ENCODE measurements at regions not wholly inside any gene's neighbourhood (a gene's known extent, or its start where the extent isn't known, plus 50 kb on each side); places are given as distances from the start of the nearest gene placed in this dataset.
"Not testable (repeated sequence)": the region's sequence is repeated elsewhere in the genome, so short reads cannot be mapped to it uniquely, and the experiment has no call there.

DNA sequence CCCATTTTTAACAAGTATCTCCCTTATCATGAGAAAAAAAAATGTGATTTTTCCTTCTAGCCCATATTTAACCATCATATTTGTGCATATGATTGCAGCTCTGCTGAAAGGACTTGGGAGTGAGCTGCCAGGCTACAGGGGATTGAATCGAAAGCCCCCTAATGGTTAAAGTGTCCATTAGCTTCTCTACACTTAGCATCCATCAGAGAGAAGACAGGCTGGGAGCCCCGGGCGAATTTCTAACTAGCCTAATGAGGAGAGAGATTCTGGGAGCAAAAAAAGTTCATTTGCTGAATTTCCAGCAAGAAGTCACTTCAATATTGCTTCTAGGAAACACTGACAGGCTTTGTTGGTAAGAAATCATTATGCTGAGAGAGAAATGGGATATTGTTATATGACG, 848.8 kb downstream of the TDRD15 start:
- no peak for DNase-seq (ENCODE audit: low spot score)

DNA sequence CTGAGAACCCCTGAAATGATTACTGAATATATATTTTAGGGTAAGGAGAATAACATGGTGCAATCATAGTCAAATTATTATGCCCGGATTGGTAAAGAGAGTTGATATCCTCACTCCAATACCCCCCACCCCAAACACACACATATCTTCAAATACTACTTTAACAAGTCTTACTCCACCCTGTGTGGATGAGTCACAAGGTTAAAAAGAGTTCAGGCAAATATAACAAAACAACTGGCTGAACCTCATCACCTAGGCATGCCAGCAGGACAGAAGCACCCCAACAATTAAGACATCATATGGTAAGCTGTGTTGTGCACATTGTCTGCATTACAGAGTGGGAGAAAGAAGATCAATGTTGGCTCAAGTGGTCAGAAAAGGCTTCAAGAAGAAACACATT, 857.4 kb downstream of the TDRD15 start:
- DNase-seq (ENCODE audit: low spot score), result no peak

DNA sequence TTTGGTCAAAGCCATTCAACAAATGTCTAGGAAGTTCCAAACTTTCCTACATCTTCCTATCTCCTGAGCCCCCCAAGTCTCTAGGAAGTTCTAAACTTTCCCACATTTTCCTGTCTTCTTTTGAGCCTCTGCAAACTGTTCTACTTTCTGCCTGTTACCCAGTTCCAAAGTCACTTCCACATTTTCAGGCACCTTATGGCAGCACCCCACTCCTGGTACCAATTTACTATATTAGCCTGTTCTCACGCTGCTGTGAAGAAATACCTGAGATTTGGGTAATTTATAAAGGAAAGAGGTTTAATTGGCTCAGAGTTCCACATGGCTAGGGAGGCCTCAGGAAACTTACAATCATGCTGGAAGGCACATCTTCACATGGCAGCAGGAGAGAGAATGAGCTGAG, 869.2 kb downstream of the TDRD15 start:
- DNase-seq (ENCODE audit: low spot score), result no peak

DNA sequence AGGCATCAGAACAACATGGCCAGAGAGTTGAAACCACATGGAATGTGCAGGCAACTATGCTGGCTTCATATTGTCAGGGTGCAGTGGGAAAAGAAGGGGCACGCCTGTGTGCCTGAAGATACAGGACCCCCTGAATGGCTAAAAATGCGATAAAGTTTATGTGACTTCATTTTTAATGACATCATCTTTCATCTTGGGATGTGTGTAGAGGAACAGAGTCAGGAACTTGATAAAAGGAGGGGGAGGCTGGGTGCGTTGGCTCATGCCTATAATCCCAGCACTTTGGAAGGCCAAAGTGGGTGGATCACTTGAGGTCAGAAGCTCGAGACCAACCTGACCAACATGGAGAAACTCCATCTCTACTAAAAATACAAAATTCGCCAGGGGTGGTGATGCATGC, 872.6 kb downstream of the TDRD15 start:
- no peak for DNase-seq (ENCODE audit: low spot score)

DNA sequence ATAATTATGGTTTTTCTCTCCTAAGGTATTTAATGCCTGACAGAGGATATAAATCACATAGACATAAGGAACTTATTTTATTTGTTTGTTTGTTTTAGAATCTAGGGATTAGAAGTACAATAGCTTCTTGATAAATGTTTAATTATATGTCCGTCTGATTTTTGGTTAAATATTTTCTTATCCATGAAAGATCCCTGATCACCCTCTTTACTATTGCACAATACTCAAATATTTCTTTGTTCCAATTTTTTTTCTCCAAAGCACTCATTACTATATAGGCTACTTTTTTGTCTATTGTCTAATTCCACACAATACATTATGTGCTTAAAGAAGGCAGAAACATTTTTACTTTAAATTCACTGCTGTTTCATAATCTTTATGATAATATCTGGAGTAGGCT, 875.8 kb downstream of the TDRD15 start:
- DNase-seq (ENCODE audit: low spot score), result no peak

GRCh38 chr2:22002066-22002465, 878.3 kb downstream of the TDRD15 start:
- DNase-seq (ENCODE audit: low spot score), result no peak

DNA sequence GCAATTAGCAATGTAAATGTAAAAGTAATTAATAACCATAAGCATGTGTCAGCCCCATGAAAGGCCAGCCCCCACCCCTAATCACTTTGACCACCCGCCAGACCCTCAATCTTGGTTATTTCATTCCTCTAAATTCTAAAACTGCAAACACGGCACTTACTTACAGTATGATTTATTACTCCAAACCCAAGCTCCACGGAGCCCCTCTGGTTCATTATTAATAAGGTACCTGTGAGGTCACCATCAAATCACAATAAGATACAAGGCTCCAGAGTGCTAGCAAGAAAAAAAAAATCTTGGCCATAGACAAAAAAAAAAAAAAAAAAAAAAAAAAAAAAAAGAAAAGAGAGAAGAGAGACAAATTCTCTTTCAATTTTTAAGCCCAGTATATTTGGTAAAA, 879.5 kb downstream of the TDRD15 start:
- no peak for DNase-seq (ENCODE audit: low spot score)

GRCh38 chr2:22011048-22011447, 887.3 kb downstream of the TDRD15 start:
- no peak for DNase-seq (ENCODE audit: low spot score)

- no peak for DNase-seq (ENCODE audit: low spot score)
Measured at GRCh38 chr2:22020091-22020742, 896.4 kb downstream of the TDRD15 start.

DNA sequence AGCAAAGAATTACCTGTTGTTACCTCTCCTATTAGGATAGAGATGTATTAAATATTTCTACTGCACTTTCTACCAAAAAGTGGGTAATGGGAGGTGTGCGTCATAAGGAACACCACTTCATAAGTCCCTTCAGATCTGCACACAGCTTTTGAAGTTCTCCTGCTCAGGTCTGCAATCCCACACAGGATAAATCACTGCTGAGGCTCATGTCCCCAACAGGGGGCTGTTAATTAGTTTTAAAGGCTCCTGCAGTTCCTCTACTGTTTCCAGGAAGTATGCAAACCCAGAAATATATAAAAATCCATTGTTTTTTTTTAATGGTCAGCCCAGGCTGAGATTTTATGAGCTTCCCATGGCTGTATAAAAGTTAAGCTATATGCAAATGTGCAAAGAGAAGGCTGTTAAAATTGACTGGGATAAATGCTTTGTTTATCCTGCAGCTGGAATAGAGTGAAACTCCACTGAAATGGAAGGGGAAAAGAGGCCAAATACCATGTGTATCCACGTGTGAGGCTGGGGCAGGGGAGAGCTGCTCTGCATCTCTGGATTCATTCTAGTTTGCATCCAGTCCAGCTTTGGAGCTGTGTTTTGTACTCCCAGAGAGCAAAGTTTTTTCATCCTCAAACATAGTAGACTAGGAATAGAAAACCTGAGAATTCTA, 903.7 kb downstream of the TDRD15 start:
- DNase-seq (ENCODE audit: low spot score), result no peak

DNA sequence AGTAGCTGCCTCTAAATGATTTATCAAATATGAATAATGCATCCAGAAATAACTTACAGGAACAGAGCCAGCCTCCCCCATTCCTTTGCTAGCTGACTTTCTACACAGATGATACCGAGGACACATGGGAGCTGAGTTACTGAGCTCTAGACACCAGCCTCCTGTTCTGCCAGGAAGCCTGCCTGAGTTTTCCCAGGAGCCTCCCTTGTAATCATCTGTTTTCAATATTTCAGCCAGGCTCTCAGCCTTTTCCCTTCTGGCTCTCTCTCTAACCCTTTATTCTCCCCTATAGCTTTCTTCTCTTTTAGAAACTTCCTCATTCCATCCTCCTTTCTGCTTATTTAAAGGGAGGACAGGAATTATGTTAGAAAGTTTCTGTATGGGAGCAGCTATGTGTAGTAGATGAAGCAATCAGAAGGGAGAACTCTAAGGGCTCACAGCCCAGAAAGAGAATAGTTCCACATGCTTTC, 911.6 kb downstream of the TDRD15 start:
- no peak for DNase-seq (ENCODE audit: low spot score)

DNA sequence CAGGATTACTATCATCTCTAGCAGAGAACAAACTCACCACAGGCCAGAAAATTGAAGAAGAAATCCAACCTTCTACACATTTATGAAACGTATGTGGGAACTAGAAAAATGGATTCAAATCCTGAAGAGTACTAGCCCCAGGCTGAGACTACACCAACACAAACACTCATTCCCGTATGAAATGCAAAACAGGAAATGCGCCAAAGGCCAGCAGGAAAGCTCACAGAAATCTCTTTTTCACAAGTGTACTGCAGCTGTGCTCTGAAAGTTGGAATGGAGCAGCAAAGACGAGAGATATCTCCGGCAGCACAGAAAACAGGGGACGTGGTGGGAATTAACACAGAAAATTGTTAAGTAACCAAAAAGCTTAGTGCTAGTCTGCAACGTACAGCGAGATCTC, 913.5 kb downstream of the TDRD15 start:
- DNase-seq (ENCODE audit: low spot score), result no peak

DNA sequence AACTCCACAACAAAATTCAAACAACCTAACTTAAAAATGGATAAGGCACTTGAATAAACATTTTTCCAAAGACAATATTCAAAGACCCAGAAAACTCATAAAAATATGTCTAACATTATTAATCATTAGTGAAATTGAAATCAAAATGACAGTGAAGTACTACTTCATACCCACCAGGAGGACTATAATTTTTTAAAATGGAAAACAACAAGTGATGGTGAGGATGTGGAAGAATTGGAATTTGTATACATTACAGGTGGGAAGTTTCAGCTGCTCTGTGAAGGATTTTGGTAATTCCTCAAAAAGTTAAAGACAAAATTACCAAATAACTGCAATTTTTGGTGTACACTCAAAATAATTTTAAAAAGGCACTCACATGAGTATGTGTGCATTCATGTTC, 920.0 kb downstream of the TDRD15 start:
- no peak for DNase-seq (ENCODE audit: low spot score)

DNA sequence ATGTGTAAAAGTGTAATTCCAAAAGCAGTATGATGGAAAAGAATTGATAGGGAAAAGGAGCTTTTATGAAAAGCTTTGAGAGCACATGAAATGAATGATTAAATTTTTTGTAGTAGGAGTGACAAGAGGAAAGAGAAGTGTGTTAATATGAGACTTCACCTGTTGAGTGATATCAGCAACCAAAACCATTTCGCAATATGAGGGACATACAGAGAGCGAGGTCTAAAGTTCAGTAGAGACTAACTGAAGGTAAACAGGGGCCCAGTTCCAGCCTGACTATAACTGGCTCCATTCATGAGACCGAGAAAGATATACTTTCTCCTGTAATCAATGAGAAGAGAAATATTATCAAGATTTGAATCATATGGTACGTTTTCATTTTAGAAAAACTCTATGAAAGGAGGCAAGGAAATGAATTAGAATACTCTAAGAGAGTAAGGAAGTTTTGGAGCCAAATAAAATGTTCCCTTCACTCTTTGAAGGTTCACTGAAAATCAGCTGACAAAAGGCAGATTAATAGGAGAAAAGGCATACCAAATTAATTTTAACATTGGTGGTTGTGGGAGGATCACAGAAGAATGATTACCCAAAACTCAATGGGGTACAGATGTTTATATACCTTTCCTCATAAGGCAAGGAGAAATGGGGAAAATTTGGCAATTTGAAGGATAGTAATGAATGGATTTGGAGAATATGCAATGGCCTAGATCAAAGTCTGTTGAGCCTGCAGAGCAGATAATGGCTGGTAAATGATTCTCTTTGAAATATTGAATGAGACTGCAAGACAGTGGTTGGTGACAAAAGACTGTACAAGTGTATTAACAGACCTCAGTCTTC, 932.2 kb downstream of the TDRD15 start:
- no peak for DNase-seq (ENCODE audit: low spot score)

DNA sequence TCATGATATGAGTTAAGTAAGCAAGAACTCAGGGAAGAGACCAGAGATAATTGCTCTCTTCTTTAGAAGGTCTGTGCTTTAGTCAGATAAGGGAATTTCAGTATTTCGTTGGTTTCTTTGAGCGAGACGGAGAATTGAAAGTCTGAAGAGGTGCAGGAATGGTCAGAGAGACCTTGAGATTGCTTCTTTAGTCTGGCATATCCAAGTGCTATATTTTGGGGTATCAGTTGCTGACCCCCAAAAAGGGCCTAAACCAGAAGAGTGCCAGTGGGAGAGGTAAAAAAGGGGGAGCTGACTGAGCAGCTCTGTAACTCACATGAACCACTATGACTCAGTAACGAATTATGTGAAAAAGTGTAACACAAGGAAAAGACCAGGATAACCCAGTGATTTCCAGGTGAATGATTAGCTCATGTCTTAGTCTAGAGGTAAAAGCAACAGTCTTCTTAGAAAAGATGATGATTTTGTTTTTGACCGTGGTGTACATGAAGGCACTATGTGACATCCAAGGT, 932.9 kb downstream of the TDRD15 start:
- no peak for DNase-seq (ENCODE audit: low spot score)

GRCh38 chr2:22062679-22063078, 938.9 kb downstream of the TDRD15 start:
- DNase-seq (ENCODE audit: low spot score), result no peak

DNA sequence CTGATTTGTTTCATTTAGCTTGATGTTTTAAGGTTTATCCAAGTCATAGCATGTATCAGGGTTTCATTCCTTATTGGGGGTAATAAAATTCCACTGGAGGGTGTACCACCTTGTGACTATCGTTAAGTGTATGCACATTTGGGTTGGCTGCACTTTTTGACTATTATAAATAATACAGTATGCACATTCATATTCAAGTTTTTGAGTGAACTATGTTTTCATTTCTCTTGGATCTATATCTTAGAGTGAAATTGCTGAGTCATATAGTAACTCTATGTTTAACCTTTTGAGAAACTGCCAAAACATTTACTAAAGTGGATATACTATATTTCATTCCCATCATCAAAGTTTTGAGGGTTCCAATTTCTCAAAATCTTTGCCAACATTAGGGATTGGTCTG, 952.7 kb downstream of the TDRD15 start:
- DNase-seq (ENCODE audit: low spot score), result no peak

DNA sequence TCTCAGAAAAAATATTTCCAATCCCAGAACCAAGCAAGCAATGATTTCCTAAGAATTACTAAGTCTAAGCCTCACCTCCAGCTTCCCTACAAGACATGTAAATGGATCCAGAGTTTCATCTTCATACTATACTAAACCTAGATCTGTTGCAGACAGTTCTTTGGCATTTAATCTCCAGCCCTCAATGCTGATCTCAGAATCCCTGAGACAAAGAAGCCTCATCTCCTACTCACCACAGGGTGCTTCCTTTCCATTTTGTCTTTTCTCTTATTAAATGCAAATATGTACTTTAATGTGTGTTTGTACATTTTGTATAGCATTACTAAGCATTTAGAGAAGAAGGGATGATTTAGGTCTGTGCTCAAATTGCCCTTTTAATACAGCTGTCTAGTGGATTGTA, 954.9 kb downstream of the TDRD15 start:
- no peak for DNase-seq (ENCODE audit: low spot score)

DNA sequence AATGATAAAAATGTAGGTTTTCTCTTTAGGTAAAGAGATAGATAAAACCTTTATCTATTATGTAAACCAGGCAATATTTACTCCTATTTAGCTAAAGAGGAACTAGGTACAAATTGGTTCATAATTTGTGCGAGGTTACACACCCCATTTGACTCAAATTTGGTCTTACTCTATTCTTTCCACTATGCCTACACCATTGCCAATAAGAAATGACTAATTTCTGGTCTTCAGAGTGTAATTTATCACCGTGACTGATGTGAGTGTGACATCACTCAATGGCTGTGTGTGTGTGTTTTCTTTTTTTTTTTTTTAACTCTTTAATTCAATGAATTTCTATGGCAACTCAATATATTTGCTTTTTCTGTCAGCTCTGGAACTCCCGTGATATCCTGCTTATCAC, 955.8 kb downstream of the TDRD15 start:
- DNase-seq (ENCODE audit: low spot score), result no peak

GRCh38 chr2:22086726-22087125, 963.0 kb downstream of the TDRD15 start:
- DNase-seq (ENCODE audit: low spot score), result no peak

- DNase-seq (ENCODE audit: low spot score), result not testable (repeated sequence)
Measured at GRCh38 chr2:22103617-22104016, 979.8 kb downstream of the TDRD15 start.

DNA sequence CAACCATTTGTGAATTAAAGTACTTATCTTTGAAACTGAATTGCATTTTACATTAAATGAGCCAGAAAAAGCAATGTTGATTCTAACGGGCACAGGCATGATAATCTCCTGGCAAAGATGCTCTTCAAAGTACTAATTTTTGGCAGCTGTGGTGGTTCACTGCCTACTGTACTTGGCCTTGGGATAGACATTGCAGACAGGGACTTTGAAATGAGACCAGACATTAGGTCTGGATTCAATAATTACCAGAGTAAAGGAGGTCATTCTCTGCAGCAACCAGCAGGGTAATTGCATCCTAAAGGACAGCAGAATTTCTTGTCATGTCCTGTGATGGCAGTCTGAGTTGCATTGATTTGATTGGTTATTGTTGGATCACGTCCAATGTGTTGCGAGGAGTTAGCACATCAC, 986.5 kb downstream of the TDRD15 start:
- DNase-seq (ENCODE audit: low spot score), result no peak

DNA sequence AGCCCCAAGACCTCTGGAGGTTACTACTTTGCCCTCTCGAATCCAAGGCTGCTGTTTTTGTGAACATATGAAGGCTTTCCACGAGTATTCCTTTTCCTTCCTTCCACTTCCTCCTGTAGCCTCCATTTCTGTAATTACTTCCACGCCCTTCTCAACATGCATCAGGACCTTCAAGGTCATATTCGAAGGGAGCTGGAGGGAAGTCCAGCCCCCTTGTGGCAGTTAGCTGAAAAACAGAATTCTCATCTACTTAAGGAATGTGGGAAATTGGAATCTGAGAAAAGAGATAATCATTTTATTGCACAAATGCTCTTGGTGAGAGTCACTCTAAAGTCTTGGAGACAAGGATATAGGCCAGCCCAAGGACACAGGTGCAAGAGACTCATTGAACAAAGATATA, 1000.2 kb downstream of the TDRD15 start:
- no peak for DNase-seq (ENCODE audit: low spot score)

Measured in ecto neural progenitor cell (in vitro differentiated cells).